Pancreas (tissue), 10 donors: ENCODE measurements at regions not wholly inside any gene's neighbourhood (a gene's known extent, or its start where the extent isn't known, plus 50 kb on each side); places are given as distances from the start of the nearest gene placed in this dataset.
A peak's percentile ranks its signal among the peaks of the same experiment; 100 is the strongest.

Source experiments
- ATAC-seq, 4 donors: fragments of 200-7000 bp; cut with Tn5 transposase; one replicate each; pipeline versions ENCODE4 v1.8.0 to v1.9.1; 2020; ENCODE audit warnings: mild to moderate bottlenecking in 4 of 4, moderate library complexity in 4 of 4
- DNase-seq, 6 donors: peaks; one replicate each; pipeline ENCODE4 v3.0.0-alpha.2; 2020
- FAIRE-seq: peaks from 2 replicates; lab custom pipeline; 2012; peaks lifted over from hg19 to GRCh38; lab: Jason Lieb, UNC
- H3K27ac ChIP-seq, 4 donors: fragments of 200-600 bp; sonication (generic); 1 replicate in 3 of 4; 2 replicates in 1 of 4; pipeline versions ENCODE4 v1.5.0 to v1.8.0; 2020
- H3K27me3 ChIP-seq, 4 donors: fragments of 200-600 bp; one replicate each; pipeline ENCODE4 v1.8.0; 2021
- H3K36me3 ChIP-seq, 3 donors: fragments of 200-600 bp; sonication (generic) in 1 of 3; one replicate each; pipeline versions ENCODE4 v1.5.0 to v1.8.0; 2020 to 2021
- H3K4me1 ChIP-seq, 3 donors: fragments of 200-600 bp; one replicate each; pipeline ENCODE4 v1.8.0; 2021
- H3K4me3 ChIP-seq, 4 donors: fragments of 200-600 bp; sonication (generic) in 2 of 4; one replicate each; pipeline versions ENCODE4 v1.5.0 to v1.8.0; 2020 to 2021
- H3K9me3 ChIP-seq, 4 donors: fragments of 200-600 bp; one replicate each; pipeline ENCODE4 v1.8.0; 2021
- WGBS, 2 donors: extraction: QIAGEN DNeasy Blood & Tissue Kit; methylation state at CpG; one replicate each; pipeline ENCODE4 v1.1.7; 2013; 5-methylcytosine and 5-hydroxymethylcytosine counted together
- intact Hi-C, 3 donors: fragments of 100-400 bp; cut with DNase I; formaldehyde crosslinking; loops; one replicate each; pipeline versions ENCODE4 v1.11.1 to v1.14.2; 2022
- TF ChIP-seq, protein P1 (sequence below), 4 donors: fragments of 200-600 bp; sonication (generic) in 3 of 4; IDR thresholded peaks; one replicate each; pipeline versions ENCODE4 v1.5.0 to v1.8.0; 2021; ENCODE audit warnings: antibody characterized with exemption in 4 of 4
- donor health status: healthy with polysubstance abuse.
- donor health status: DM: no; HTN: no; CAD: no; lungs with moderate emphysema.
- donor health status: DM: no; HTN: no; CAD: no.
- donor health status: control.
- donor health status: control.
- donor health status: Bipolar disorder and iron deficiency.
- donor health status: DM: yes; HTN: yes; CAD: no.
- donor health status: DM: no; HTN: no; CAD: no.
- donor health status: DM: no; HTN: no; CAD: no.
- donor health status: DM: yes; HTN: yes; CAD: no.

DNA sequence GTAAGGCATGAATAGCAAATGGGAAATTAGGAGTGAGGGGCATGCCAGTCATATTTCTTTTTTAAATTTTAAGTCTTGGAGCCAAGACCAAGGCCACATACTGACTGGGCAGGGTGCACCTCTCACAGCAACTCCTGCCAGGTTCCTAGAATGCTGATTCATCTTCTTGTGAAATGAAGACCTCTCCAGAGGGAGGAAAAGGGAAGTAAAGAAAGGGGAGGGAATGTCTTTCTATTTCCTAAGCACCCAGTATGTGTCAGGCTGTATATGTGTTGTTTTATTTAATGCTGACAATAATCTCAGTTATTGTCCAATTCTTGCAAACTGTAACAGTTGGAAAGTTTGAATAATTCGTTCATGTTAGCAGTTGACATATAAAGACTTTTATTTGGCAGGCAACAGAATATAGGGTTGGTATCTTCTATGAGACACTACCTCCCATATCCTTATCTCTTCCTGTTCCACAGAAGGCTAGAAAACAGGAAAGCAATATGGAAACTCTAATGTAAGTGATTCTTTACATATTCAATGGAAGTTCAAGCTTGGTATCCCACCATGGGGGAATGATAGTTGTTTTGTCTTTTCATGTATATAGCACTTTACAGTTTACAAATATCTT lies 259.1 kb upstream of the USP24 start:
- Histone ChIP-seq H3K4me1 (peaks cover 0 to 6% (median 0%) of the 10 kb centered on the region in 3 donors), H3K36me3 (no peaks in the 10 kb centered on the region), H3K4me3 (no peak overlapping the region), H3K9me3 (no peaks in the 10 kb centered on the region), H3K27me3 (no peaks in the 10 kb centered on the region), H3K27ac (no peak overlapping the region)
- DNase-seq (no peak), FAIRE-seq (no peak), ATAC-seq (peak in 1 of 4 donors; percentile 18)
- WGBS, 2 donors = 50 to 69% methylated on average over 1 of the region's 1 CpG
- TF ChIP-seq, protein P1, sequence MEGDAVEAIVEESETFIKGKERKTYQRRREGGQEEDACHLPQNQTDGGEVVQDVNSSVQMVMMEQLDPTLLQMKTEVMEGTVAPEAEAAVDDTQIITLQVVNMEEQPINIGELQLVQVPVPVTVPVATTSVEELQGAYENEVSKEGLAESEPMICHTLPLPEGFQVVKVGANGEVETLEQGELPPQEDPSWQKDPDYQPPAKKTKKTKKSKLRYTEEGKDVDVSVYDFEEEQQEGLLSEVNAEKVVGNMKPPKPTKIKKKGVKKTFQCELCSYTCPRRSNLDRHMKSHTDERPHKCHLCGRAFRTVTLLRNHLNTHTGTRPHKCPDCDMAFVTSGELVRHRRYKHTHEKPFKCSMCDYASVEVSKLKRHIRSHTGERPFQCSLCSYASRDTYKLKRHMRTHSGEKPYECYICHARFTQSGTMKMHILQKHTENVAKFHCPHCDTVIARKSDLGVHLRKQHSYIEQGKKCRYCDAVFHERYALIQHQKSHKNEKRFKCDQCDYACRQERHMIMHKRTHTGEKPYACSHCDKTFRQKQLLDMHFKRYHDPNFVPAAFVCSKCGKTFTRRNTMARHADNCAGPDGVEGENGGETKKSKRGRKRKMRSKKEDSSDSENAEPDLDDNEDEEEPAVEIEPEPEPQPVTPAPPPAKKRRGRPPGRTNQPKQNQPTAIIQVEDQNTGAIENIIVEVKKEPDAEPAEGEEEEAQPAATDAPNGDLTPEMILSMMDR (IDR thresholded peaks at IDR 0.05) = no peak
- intact Hi-C loops = no loop called here

DNA sequence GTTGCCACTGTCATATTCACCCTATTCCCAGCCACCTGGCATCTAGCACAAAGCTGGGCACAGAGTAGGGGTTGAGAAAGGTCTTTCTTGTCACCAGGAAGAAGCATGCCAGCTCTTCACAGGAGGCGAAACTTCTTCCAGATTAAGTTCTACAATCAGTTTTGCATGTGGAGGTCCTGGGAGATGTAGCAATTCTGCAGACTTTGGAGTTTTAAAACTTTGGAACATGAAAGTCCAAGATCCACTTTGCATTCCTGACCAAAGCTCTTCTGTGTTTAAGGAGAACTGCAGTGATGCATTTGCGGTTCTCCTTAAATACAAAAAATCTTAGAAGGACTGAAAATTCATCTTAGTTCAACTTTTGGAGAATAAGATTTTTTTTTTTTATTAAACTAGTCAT lies 258.5 kb upstream of the USP24 start:
- Histone ChIP-seq H3K4me3 (no peak overlapping the region), H3K4me1 (peaks cover 0 to 6% (median 0%) of the 10 kb centered on the region in 3 donors), H3K36me3 (no peaks in the 10 kb centered on the region), H3K9me3 (no peaks in the 10 kb centered on the region), H3K27me3 (no peaks in the 10 kb centered on the region), H3K27ac (no peak overlapping the region)
- 91 to 94% methylated on average over 2 of the region's 2 CpGs for WGBS, 2 donors
- ATAC-seq (no peak), DNase-seq (no peak), FAIRE-seq (no peak)
- intact Hi-C loops = no loop called here
- TF ChIP-seq, protein P1 (IDR thresholded peaks at IDR 0.05) = no peak

DNA sequence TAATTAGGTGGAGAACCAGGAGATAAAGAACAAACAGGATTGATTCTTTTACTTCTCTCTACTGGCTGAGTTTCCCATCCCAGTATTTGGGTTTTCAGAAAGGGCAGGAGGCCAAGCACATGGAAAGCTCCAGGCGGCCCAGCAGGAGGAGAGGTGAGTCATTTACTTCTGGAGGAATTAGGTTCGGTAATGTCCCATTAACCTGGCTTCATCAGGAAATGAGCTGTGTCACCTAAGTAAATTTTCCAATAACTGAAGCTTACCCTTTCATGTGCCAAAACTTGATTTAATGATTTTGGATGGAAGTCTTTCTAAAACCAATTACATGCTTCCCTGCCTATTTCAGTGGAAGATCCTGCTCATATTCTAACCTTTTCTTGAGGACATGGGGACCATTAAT lies 257.6 kb upstream of the USP24 start:
- no peak for DNase-seq
- H3K9me3 ChIP-seq = no peaks in the 10 kb centered on the region
- ATAC-seq = peak in 2 of 4 donors; percentile 47 to 57
- TF ChIP-seq, protein P1 (IDR thresholded peaks at IDR 0.05) = no peak
- no peaks in the 10 kb centered on the region for H3K27me3 ChIP-seq
- intact Hi-C loops = no loop called here
- H3K4me3 ChIP-seq = no peak overlapping the region
- no peak overlapping the region for H3K27ac ChIP-seq
- H3K36me3 ChIP-seq = no peaks in the 10 kb centered on the region
- no peak for FAIRE-seq
- WGBS, 2 donors = 48 to 54% methylated on average over 2 of the region's 2 CpGs
- peaks cover 0 to 6% (median 0%) of the 10 kb centered on the region in 3 donors for H3K4me1 ChIP-seq

DNA sequence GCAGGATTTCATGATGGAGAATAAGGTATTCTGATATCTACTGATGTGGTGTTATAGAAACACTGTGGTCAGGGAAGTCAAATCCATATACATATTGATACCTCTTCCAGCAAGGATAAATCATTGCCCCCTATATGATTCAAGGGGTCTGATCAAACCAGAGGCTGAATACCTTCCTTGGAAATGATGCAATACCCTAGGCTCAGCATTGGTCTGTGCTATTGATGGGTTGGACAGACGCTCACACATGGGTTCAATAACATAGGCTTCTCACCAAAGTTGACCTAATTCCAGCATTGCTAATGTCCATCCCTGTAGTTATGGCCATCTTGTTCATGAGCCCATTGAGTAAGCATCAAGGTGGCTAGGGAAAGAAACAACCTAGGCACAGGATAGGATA lies 257.0 kb upstream of the USP24 start:
- intact Hi-C loops = no loop called here
- no peaks in the 10 kb centered on the region for H3K27me3 ChIP-seq
- no peaks in the 10 kb centered on the region for H3K36me3 ChIP-seq
- no peak for FAIRE-seq
- no peak for ATAC-seq
- WGBS, 2 donors = 86 to 96% methylated on average over 1 of the region's 1 CpG
- no peak for DNase-seq
- no peak overlapping the region for H3K4me3 ChIP-seq
- H3K9me3 ChIP-seq = no peaks in the 10 kb centered on the region
- TF ChIP-seq, protein P1 (IDR thresholded peaks at IDR 0.05) = no peak
- H3K27ac ChIP-seq = no peak overlapping the region
- peaks cover 0 to 6% (median 0%) of the 10 kb centered on the region in 3 donors for H3K4me1 ChIP-seq

DNA sequence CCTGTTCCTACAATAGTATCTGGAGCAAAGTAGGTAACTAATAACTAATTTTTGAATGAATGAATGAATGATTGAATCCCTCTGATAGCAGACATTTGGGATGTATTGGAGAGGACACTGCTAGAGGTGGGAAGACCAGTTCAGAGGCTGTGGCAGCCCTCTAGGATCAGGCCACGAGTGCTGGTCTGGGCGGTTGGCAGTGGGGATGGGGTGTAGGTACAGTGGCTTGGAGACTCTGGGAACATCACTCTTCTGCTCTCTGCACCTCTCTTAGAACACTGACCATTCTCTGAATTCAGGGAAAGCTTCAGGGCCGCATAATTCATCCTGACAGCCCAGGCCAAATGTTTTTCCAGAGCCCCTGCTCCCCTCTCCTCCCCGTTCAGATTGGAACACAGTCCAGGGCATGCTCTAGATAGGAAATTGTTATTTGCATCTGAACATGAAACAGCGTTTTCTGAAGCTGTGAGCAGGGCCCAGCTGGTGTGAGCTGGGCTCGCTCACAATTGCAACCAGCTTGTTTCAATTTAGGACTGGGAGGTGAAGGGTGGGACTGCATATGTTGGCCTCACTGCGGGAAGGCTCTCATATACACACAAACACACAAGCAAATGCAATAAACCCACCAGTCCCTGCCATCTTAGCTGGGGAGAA lies 253.1 kb upstream of the USP24 start:
- Histone ChIP-seq H3K4me3 (no peak overlapping the region), H3K4me1 (no peaks in the 10 kb centered on the region), H3K9me3 (no peaks in the 10 kb centered on the region), H3K27ac (no peak overlapping the region), H3K36me3 (no peaks in the 10 kb centered on the region), H3K27me3 (no peaks in the 10 kb centered on the region)
- TF ChIP-seq, protein P1 (IDR thresholded peaks at IDR 0.05) = no peak
- WGBS, 2 donors = 83% methylated on average over 7 of the region's 7 CpGs
- DNase-seq = no peak
- intact Hi-C loops = no loop called here
- FAIRE-seq = no peak
- ATAC-seq = no peak
